ENCODE measurements at regions not wholly inside any gene's neighbourhood (a gene's known extent, or its start where the extent isn't known, plus 50 kb on each side); places are given as distances from the start of the nearest gene placed in this dataset.

DNA sequence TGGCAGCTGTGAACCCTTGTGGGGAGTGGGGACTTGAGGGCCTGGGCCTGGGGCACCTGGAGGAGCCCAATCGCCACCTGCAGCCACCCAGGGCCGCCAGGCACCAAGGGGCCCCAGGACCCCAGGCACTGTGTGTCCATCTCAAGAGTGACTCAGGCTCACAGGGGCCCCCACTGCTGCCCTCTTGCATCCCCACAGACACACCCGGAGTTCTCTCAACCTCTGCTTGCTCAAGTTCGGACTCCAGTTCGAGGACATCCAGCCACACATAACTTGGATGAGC is 51.9 kb downstream of the MRPL36 start:
- TF ChIP-seq, protein P1, sequence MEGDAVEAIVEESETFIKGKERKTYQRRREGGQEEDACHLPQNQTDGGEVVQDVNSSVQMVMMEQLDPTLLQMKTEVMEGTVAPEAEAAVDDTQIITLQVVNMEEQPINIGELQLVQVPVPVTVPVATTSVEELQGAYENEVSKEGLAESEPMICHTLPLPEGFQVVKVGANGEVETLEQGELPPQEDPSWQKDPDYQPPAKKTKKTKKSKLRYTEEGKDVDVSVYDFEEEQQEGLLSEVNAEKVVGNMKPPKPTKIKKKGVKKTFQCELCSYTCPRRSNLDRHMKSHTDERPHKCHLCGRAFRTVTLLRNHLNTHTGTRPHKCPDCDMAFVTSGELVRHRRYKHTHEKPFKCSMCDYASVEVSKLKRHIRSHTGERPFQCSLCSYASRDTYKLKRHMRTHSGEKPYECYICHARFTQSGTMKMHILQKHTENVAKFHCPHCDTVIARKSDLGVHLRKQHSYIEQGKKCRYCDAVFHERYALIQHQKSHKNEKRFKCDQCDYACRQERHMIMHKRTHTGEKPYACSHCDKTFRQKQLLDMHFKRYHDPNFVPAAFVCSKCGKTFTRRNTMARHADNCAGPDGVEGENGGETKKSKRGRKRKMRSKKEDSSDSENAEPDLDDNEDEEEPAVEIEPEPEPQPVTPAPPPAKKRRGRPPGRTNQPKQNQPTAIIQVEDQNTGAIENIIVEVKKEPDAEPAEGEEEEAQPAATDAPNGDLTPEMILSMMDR (IDR thresholded peaks at IDR 0.05; ENCODE audit: insufficient read depth, low read length, poor library complexity, severe bottlenecking) = no peak
- TF ChIP-seq EZH2phosphoT487 (conservative IDR thresholded peaks at IDR 0.05; ENCODE audit: low read length) = no peak
